H1 (cell line): ENCODE measurements at regions not wholly inside any gene's neighbourhood (a gene's known extent, or its start where the extent isn't known, plus 50 kb on each side); places are given as distances from the start of the nearest gene placed in this dataset.

Experiments
- CTCF ChIA-PET: fragments of 300-600 bp; sonication (Branson Sonifier 250); formaldehyde crosslinking; loops from one replicate; lab custom pipeline; 2021; ENCODE audit not compliant: partially characterized antibody; lab: Charles Lee
- POLR2A ChIA-PET: fragments of 300-600 bp; sonication (Branson Sonifier 250); formaldehyde crosslinking; loops from one replicate; lab custom pipeline; 2021; ENCODE audit warnings: inconsistent platforms; ENCODE audit not compliant: partially characterized antibody; lab: Charles Lee
- DNase-seq, 2 experiments: peaks; one replicate each; pipeline versions ENCODE4 v3.0.0 to v3.0.0-alpha.2; 2010 to 2022; ENCODE audit warnings: low spot score in 2 of 2, low read depth in 1 of 2, mixed read lengths in 1 of 2
- FAIRE-seq: peaks from 2 replicates; lab custom pipeline; 2011; peaks lifted over from hg19 to GRCh38; lab: Jason Lieb, UNC
- H2AFZ ChIP-seq: 2 replicates; pipeline ENCODE4 v1.8.1; 2012; ENCODE audit warnings: low read length, inconsistent platforms
- H2AK5ac ChIP-seq: 2 replicates; pipeline ENCODE4 v1.6.1; 2013; ENCODE audit warnings: low read depth, low read length
- H2BK120ac ChIP-seq: replicated peaks from 2 replicates; pipeline ENCODE3; 2013; ENCODE audit warnings: low read depth, low read length, inconsistent platforms
- H2BK12ac ChIP-seq: 2 replicates; pipeline ENCODE4 v1.6.1; 2013; ENCODE audit warnings: low read depth, low read length
- H2BK15ac ChIP-seq: 2 replicates; pipeline ENCODE4 v1.6.1; 2013; ENCODE audit warnings: low read length
- H2BK20ac ChIP-seq: 2 replicates; pipeline ENCODE4 v1.6.1; 2013; ENCODE audit warnings: low read length
- H2BK5ac ChIP-seq: 2 replicates; pipeline ENCODE4 v1.6.1; 2013; ENCODE audit warnings: low read depth, low read length
- H3K14ac ChIP-seq: 2 replicates; pipeline ENCODE4 v1.6.1; 2013; ENCODE audit warnings: inconsistent platforms; ENCODE audit not compliant: insufficient read length
- H3K18ac ChIP-seq: 2 replicates; pipeline ENCODE4 v1.6.1; 2013; ENCODE audit warnings: low read length; ENCODE audit errors: extremely low read depth
- H3K23ac ChIP-seq: 2 replicates; pipeline ENCODE4 v1.6.1; 2013; ENCODE audit warnings: inconsistent platforms; ENCODE audit not compliant: insufficient read length
- H3K23me2 ChIP-seq: 2 replicates; pipeline ENCODE4 v1.6.1; 2013; ENCODE audit warnings: low read depth, low read length
- H3K27ac ChIP-seq: 2 replicates; pipeline ENCODE4 v1.6.1; 2011; ENCODE audit warnings: low read depth, low read length, inconsistent platforms
- H3K27me3 ChIP-seq, 4 experiments: replicated peaks in 1 of 4; 1 replicate in 1 of 4; 2 replicates in 3 of 4; pipeline versions ENCODE4 v1.6.1 to v1.8.1; 2011 to 2013; ENCODE audit warnings: low read length in 3 of 4, mild to moderate bottlenecking in 3 of 4, inconsistent platforms in 2 of 4, mixed read lengths in 2 of 4, moderate library complexity in 1 of 4; ENCODE audit not compliant: control insufficient read depth in 3 of 4, insufficient read depth in 3 of 4; ENCODE audit errors: extremely low read depth in 1 of 4
- H3K36me3 ChIP-seq, 4 experiments: 2 replicates each; pipeline versions ENCODE4 v1.6.1 to v1.8.1; 2011 to 2013; ENCODE audit warnings: mild to moderate bottlenecking in 4 of 4, low read length in 3 of 4, moderate library complexity in 2 of 4, control low read depth in 1 of 4, inconsistent platforms in 1 of 4; ENCODE audit not compliant: insufficient read depth in 4 of 4, control insufficient read depth in 2 of 4
- H3K4ac ChIP-seq: replicated peaks from 2 replicates; pipeline ENCODE3; 2013; ENCODE audit warnings: low read length, low read depth, mixed read lengths, inconsistent platforms; ENCODE audit not compliant: insufficient read length
- H3K4me1 ChIP-seq, 4 experiments: replicated peaks in 1 of 4; 1 replicate in 1 of 4; 2 replicates in 3 of 4; pipeline versions ENCODE4 v1.6.1 to v1.8.1; 2011 to 2013; ENCODE audit warnings: low read length in 3 of 4, inconsistent platforms in 2 of 4, mixed read lengths in 1 of 4; ENCODE audit not compliant: insufficient read depth in 4 of 4, control insufficient read depth in 3 of 4
- H3K4me2 ChIP-seq, 2 experiments: 2 replicates each; pipeline versions ENCODE4 v1.6.1 to v1.8.1; 2011 to 2013; ENCODE audit warnings: low read depth in 2 of 2, low read length in 2 of 2, control low read depth in 1 of 2, inconsistent platforms in 1 of 2, mild to moderate bottlenecking in 1 of 2; ENCODE audit not compliant: insufficient read depth in 1 of 2
- H3K4me3 ChIP-seq, 4 experiments: fragments of 200-600, 300-600 bp in 1 of 4; sonication (generic), shearing (Covaris generic), sonication (Bioruptor Twin) in 1 of 4; 2 replicates each; pipeline versions ENCODE4 v1.5.1 to v1.8.1; 2011 to 2016; ENCODE audit warnings: low read length in 4 of 4, low read depth in 3 of 4, control low read depth in 2 of 4, inconsistent platforms in 2 of 4, mild to moderate bottlenecking in 2 of 4, mixed read lengths in 1 of 4, moderate library complexity in 1 of 4; ENCODE audit not compliant: insufficient read depth in 2 of 4; ENCODE audit errors: extremely low read depth in 1 of 4
- H3K56ac ChIP-seq: replicated peaks from 2 replicates; pipeline ENCODE3; 2013; ENCODE audit warnings: low read depth, mild to moderate bottlenecking, mixed read lengths, low read length, inconsistent platforms; ENCODE audit not compliant: insufficient read length
- H3K79me1 ChIP-seq: 2 replicates; pipeline ENCODE4 v1.6.1; 2013; ENCODE audit warnings: low read depth, low read length, control low read depth
- H3K79me2 ChIP-seq, 2 experiments: 2 replicates each; pipeline versions ENCODE4 v1.6.1 to v1.8.1; 2012 to 2013; ENCODE audit warnings: low read length in 2 of 2, mild to moderate bottlenecking in 2 of 2, inconsistent platforms in 1 of 2; ENCODE audit not compliant: insufficient read depth in 2 of 2, control insufficient read depth in 1 of 2
- H3K9ac ChIP-seq, 4 experiments: replicated peaks in 1 of 4; 1 replicate in 1 of 4; 2 replicates in 3 of 4; pipeline versions ENCODE4 v1.6.1 to v1.8.1; 2011 to 2013; ENCODE audit warnings: low read depth in 3 of 4, low read length in 3 of 4, control low read depth in 2 of 4, mild to moderate bottlenecking in 2 of 4, moderate library complexity in 2 of 4, inconsistent platforms in 1 of 4; ENCODE audit errors: extremely low read depth in 1 of 4
- H3K9me3 ChIP-seq, 2 experiments: 2 replicates each; pipeline versions ENCODE4 v1.6.1 to v1.8.1; 2012 to 2013; ENCODE audit warnings: mild to moderate bottlenecking in 2 of 2, moderate library complexity in 2 of 2, control low read depth in 1 of 2, inconsistent platforms in 1 of 2, low read depth in 1 of 2, low read length in 1 of 2, mixed read lengths in 1 of 2; ENCODE audit not compliant: insufficient read depth in 2 of 2
- H4K20me1 ChIP-seq, 2 experiments: replicated peaks in 1 of 2; 2 replicates each; pipeline versions ENCODE3 to v1.8.1; 2011 to 2013; ENCODE audit warnings: inconsistent platforms in 2 of 2, low read length in 2 of 2, mild to moderate bottlenecking in 1 of 2; ENCODE audit not compliant: insufficient read depth in 2 of 2, control insufficient read depth in 1 of 2
- H4K5ac ChIP-seq: 2 replicates; pipeline ENCODE4 v1.6.1; 2013; ENCODE audit warnings: low read length, low read depth, mixed read lengths, inconsistent platforms; ENCODE audit not compliant: insufficient read length
- H4K8ac ChIP-seq: 2 replicates; pipeline ENCODE4 v1.8.0; 2013; ENCODE audit warnings: mild to moderate bottlenecking, moderate library complexity, low read length, inconsistent platforms; ENCODE audit not compliant: insufficient read depth; ENCODE audit errors: extremely low read depth
- H4K91ac ChIP-seq: replicated peaks from 2 replicates; pipeline ENCODE3; 2013; ENCODE audit warnings: low read length, mixed read lengths, inconsistent platforms; ENCODE audit not compliant: insufficient read length
- BCL11A ChIP-seq, 2 experiments: IDR thresholded peaks; one replicate each; pipeline ENCODE4 v1.6.1; 2011; ENCODE audit warnings: low read depth in 2 of 2, low read length in 2 of 2, mild to moderate bottlenecking in 2 of 2
- CBX5 ChIP-seq: fragments of 300-800, 300-1000 bp; sonication (generic); IDR thresholded peaks from 2 replicates; pipeline ENCODE4 v1.7.1; 2016; ENCODE audit warnings: antibody characterized with exemption, low read length, low read depth
- CHD1 ChIP-seq: IDR thresholded peaks from 2 replicates; pipeline ENCODE4 v1.6.1; 2012; ENCODE audit warnings: low read depth, low read length, improper control_type of control experiment
- JUN ChIP-seq: IDR thresholded peaks from 2 replicates; pipeline ENCODE4 v1.6.1; 2011; ENCODE audit warnings: low read depth, mild to moderate bottlenecking, improper control_type of control experiment, low read length
- KDM1A ChIP-seq: fragments of 200-600, 300-600 bp; sonication (generic); IDR thresholded peaks from 2 replicates; pipeline ENCODE4 v1.7.1; 2016; ENCODE audit warnings: mild to moderate bottlenecking, low read length, borderline replicate concordance
- KDM5A ChIP-seq: fragments of 200-600 bp; IDR thresholded peaks from 2 replicates; pipeline ENCODE4 v1.7.1; 2012; ENCODE audit warnings: mild to moderate bottlenecking, low read length, inconsistent platforms, mixed read lengths
- POLR2A ChIP-seq, 2 experiments: IDR thresholded peaks; 1 replicate in 1 of 2; 2 replicates in 1 of 2; pipeline ENCODE4 v1.6.1; 2011; ENCODE audit warnings: low read depth in 2 of 2, low read length in 2 of 2, mild to moderate bottlenecking in 2 of 2; ENCODE audit errors: control extremely low read depth in 1 of 2
- RBBP5 ChIP-seq: IDR thresholded peaks from 2 replicates; pipeline ENCODE4 v1.7.1; 2012; ENCODE audit warnings: low read depth, mild to moderate bottlenecking, inconsistent platforms, low read length, moderate library complexity, borderline replicate concordance
- RNF2 ChIP-seq: fragments of 200-900, 300-1000 bp; sonication (generic); IDR thresholded peaks from 2 replicates; pipeline ENCODE4 v1.7.1; 2016; ENCODE audit warnings: borderline replicate concordance, low read depth, mild to moderate bottlenecking, antibody characterized with exemption, low read length; ENCODE audit not compliant: poor library complexity, severe bottlenecking; ENCODE audit errors: missing control alignments
- SAP30 ChIP-seq: fragments of 300-600 bp; sonication (generic); IDR thresholded peaks from 2 replicates; pipeline ENCODE4 v1.7.1; 2012; ENCODE audit warnings: low read length, moderate library complexity, mild to moderate bottlenecking, inconsistent platforms; ENCODE audit not compliant: insufficient read depth, insufficient replicate concordance
- SIN3A ChIP-seq, 2 experiments: IDR thresholded peaks in 1 of 2; conservative IDR thresholded peaks in 1 of 2; 2 replicates each; pipeline ENCODE4 v1.6.1; 2011 to 2012; ENCODE audit warnings: low read length in 2 of 2, improper control_type of control experiment in 1 of 2, low read depth in 1 of 2, mild to moderate bottlenecking in 1 of 2
- SIX5 ChIP-seq: IDR thresholded peaks from 2 replicates; pipeline ENCODE4 v1.6.1; 2011; ENCODE audit warnings: mild to moderate bottlenecking, low read depth, low read length
- SP1 ChIP-seq: IDR thresholded peaks from 2 replicates; pipeline ENCODE4 v1.6.1; 2011; ENCODE audit warnings: low read depth, low read length
- TCF12 ChIP-seq: IDR thresholded peaks from 2 replicates; pipeline ENCODE4 v1.6.1; 2011; ENCODE audit warnings: low read depth, mild to moderate bottlenecking, low read length
- WGBS, 2 experiments: shearing (Covaris generic) in 1 of 2; methylation state at CpG; one replicate each; pipeline versions ENCODE4 v1.1.6 to v1.1.7; 2013 to 2015; ENCODE audit warnings: low lambda C conversion rate in 2 of 2, mixed read lengths in 2 of 2, inconsistent platforms in 1 of 2, low coverage in 1 of 2, missing lambda C conversion rate in 1 of 2; ENCODE audit not compliant: insufficient replicate concordance in 2 of 2, insufficient coverage in 1 of 2, insufficient read length in 1 of 2; ENCODE audit errors: extremely low coverage in 1 of 2, missing lambda C conversion rate in 1 of 2; 5-methylcytosine and 5-hydroxymethylcytosine counted together

- no peak overlapping the region for H2BK15ac ChIP-seq
- H4K8ac ChIP-seq, result no peak overlapping the region
- no peak overlapping the region for H2BK20ac ChIP-seq
- H3K9ac ChIP-seq, result no peak overlapping the region
- no peak overlapping the region for H3K23ac ChIP-seq
- DNase-seq (no peak), FAIRE-seq (no peak)
- H2BK120ac ChIP-seq, result no peak overlapping the region
- H3K36me3 ChIP-seq, result no peaks in the 10 kb centered on the region
- no peaks in the 10 kb centered on the region for H3K23me2 ChIP-seq
- no peak overlapping the region for H2AFZ ChIP-seq
- ChIA-PET POLR2A (no interaction called here), CTCF (interaction anchor here (1.3 to 2.6 kb wide), 2 partner anchors 23 to 172 kb away, joined by 3 to 9 read pairs; no protein-coding TSS in a partner anchor)
- no peak overlapping the region for H3K18ac ChIP-seq
- no peak overlapping the region for H3K14ac ChIP-seq
- no peaks in the 10 kb centered on the region for H3K79me1 ChIP-seq
- H3K9me3 ChIP-seq, result peaks cover 4 to 14% of the 10 kb centered on the region in 2 experiments; a peak in 3 of 4 replicates
- 94% methylated on average over 27 of the region's 32 CpGs; no CpG with 5 or more reads in 1 of the 2 experiments for WGBS, 2 experiments
- no peak overlapping the region for H3K56ac ChIP-seq
- no peaks in the 10 kb centered on the region for H4K20me1 ChIP-seq
- no peaks in the 10 kb centered on the region for H3K4me1 ChIP-seq
- no peak overlapping the region for H3K4me3 ChIP-seq
- H3K4me2 ChIP-seq, result no peak overlapping the region
- H4K91ac ChIP-seq, result no peak overlapping the region
- H3K27ac ChIP-seq, result no peak overlapping the region
- no peak overlapping the region for H3K4ac ChIP-seq
- no peak overlapping the region for H4K5ac ChIP-seq
- no peaks in the 10 kb centered on the region for H3K79me2 ChIP-seq
- peaks cover 0 to 2% (median 0%) of the 10 kb centered on the region in 4 experiments; a peak in 1 of 7 replicates for H3K27me3 ChIP-seq
- H2BK5ac ChIP-seq, result no peak overlapping the region; the same call in 1 of the 2 replicates
- H2AK5ac ChIP-seq, result no peak overlapping the region
- H2BK12ac ChIP-seq, result no peak overlapping the region
- TF ChIP-seq RBBP5 (no peak), TCF12 (no peak), SIN3A (conservative IDR thresholded peaks at IDR 0.05 in 1 of 2, IDR thresholded peaks at IDR 0.05 in 1 of 2; ENCODE audit: low read depth in 1 of 2, low read length in 2 of 2) (no peak), SP1 (no peak), KDM5A (no peak), JUN (no peak), CBX5 (no peak), KDM1A (no peak), RNF2 (no peak), CHD1 (no peak), BCL11A (IDR thresholded peaks at IDR 0.05; ENCODE audit: low read depth in 2 of 2, low read length in 2 of 2) (no peak), SIX5 (no peak), POLR2A (IDR thresholded peaks at IDR 0.05; ENCODE audit: control extremely low read depth in 1 of 2, low read depth in 2 of 2, low read length in 2 of 2) (no peak), SAP30 (no peak)
Measured at GRCh38 chr4:1490011-1490653, 83.9 kb upstream of the NKX1-1 start.
